GM19240 (cell line): ENCODE measurements at regions not wholly inside any gene's neighbourhood (a gene's known extent, or its start where the extent isn't known, plus 50 kb on each side); places are given as distances from the start of the nearest gene placed in this dataset.

Experiments used
- DNase-seq: peaks from one replicate; pipeline ENCODE4 v3.0.0; 2011; ENCODE audit warnings: low spot score; ENCODE audit not compliant: insufficient read length

GRCh38 chr3:18483226-18483625 is 58.1 kb upstream of the SATB1 start:
- no peak for DNase-seq

- no peak for DNase-seq
Measured at GRCh38 chr3:18481946-18482548, 56.9 kb upstream of the SATB1 start.

- no peak for DNase-seq
Measured at GRCh38 chr3:18477620-18478019, 52.5 kb upstream of the SATB1 start.
